GM19035 (cell line): ENCODE measurements at regions not wholly inside any gene's neighbourhood (a gene's known extent, or its start where the extent isn't known, plus 50 kb on each side); places are given as distances from the start of the nearest gene placed in this dataset.
A peak's percentile ranks its signal among the peaks of the same experiment; 100 is the strongest.

Experiments
- ATAC-seq: cut with Tn5 transposase; IDR thresholded peaks from one replicate; pipeline ENCODE4 v1.9.1; 2021; ENCODE audit not compliant: unreplicated experiment

GRCh38 chr7:85525676-85526075 lies 338.8 kb upstream of the SEMA3D start:
- ATAC-seq = no peak

GRCh38 chr7:85522070-85522469 lies 335.2 kb upstream of the SEMA3D start:
- ATAC-seq = no peak

GRCh38 chr7:85521108-85521694 lies 334.3 kb upstream of the SEMA3D start:
- ATAC-seq = no peak

- no peak for ATAC-seq
These were observed 333.3 kb upstream of the SEMA3D start for GRCh38 chr7:85520175-85520574.

- ATAC-seq = no peak
These were observed 329.8 kb upstream of the SEMA3D start for GRCh38 chr7:85516675-85517074.

DNA sequence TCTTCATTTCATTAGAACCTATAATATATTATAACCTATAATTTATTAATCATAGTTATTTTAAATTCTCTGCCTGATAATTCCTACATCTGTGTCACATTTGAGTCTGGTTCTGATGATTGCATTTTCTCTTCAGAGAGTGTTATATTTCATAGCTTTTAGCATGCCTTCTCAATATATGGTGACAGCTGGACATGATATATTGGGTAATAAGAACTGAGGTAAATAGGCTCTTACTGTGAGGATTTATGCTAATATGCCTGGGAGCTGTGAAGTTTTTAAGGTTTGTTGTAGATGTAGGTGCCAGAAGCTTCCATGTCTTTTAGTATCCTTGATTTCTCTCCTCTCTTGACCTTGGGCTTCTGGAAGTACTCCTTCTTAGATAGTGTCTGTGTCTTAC lies 325.9 kb upstream of the SEMA3D start:
- no peak for ATAC-seq

DNA sequence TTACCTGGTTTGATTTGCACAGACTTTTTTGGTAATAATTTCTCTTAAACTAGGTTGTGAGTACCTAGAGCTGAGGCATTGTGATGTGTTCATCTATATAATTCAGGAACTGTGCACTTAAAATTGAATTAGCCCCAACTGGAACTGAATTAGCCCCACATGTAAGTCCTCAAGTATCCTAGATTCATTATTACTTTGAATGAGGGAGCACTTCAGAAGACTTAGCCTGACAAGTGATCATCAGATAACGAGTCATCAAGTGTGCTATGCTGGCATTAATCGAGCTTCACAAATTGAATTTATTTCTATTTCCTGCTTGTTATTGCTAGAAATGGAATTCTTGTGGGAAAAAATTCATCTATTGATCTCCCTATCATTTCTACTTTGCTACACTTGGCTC lies 323.4 kb upstream of the SEMA3D start:
- no peak for ATAC-seq

GRCh38 chr7:85509476-85509875 lies 322.6 kb upstream of the SEMA3D start:
- ATAC-seq = no peak

DNA sequence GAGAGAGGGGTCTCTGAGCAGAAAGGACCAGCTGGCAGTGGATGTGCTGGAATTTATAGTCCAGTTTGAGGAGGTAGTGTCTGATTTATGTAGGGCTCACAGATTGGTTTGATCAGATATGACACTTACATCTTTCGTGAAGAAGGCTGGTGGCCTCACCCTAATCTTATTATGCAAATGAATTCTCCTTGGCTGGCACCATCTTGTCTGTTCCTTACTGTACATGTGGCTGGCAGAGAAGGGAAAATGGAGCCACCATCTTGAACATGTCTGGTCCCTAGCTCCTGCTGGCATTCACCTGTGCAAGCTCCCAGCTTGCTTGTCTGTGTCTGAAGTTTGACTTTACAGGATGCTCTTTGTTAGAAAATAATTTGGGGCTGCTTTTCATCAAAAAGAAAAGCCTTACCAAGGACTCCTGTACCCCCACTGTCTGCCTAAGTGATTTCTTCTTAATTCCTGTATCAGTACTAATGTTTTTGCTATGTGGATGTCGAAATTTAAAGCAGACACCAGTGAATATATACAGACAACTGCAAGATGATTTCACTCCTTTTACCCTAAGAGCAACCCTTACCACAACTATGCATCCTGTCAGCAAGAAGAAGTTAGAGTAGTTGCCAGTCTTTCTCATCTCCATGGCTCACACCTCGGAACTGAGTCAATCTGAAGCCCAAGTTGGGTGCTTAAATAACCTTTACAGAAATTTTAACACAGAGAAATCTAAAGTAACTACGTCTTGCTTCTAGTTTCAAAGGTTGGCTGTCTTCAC lies 322.0 kb upstream of the SEMA3D start:
- ATAC-seq = no peak

DNA sequence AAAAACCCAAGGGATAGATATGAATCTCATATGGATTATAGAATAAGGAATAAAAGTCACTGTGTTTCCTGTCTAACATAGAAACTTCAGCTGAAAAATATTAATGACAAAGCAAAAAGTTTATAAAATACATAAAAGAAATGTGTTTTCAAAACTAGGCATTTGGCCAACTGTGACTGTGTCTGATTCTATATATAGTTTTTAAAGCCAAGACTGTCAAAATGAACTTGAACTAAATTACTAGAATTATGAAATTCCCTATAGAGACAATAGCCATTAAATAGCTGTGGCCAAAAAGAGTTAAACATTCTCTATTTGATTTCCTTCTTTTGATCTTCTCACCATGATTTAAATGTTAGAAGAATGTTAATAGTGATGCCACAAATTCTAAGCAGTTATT lies 311.2 kb upstream of the SEMA3D start:
- ATAC-seq = no peak

- no peak for ATAC-seq
These were observed 302.6 kb upstream of the SEMA3D start for GRCh38 chr7:85489498-85489897.

DNA sequence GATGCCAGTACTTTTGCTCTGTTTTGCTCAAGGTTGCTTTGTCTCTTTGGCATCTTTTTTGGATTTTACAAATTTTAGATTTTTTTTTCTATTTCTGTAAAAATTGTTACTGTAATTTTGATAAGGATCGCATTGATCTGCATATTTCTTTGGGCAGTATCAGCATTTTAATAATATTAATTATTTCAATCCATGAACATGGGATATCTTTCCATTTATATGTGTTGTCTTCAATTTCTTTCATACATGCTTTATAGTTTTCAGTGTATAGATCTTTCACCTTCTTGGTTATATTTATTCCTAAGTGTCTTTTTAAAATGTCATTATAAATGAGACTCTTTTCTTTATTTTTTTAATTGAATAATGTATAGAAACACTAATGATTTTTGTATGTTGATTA lies 301.6 kb upstream of the SEMA3D start:
- ATAC-seq = no peak

DNA sequence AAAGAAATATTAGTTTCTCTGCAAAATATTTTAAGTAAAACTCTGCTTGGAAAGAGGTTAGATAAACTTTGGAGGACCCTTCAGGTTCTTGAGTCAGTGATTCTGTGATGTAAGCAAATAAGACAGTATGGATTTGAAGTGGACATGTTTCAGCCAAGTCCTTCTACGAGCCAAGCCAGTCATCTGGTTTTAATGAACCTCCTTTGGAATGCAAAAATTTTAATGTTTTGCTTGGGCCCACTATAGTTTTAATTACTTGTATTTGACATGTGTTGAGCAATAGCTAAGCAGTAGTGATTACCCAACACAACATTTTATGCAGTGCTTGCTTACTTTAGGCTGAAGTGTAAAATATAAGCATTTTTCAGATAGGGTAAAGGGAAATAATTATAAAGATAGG lies 296.3 kb upstream of the SEMA3D start:
- no peak for ATAC-seq

DNA sequence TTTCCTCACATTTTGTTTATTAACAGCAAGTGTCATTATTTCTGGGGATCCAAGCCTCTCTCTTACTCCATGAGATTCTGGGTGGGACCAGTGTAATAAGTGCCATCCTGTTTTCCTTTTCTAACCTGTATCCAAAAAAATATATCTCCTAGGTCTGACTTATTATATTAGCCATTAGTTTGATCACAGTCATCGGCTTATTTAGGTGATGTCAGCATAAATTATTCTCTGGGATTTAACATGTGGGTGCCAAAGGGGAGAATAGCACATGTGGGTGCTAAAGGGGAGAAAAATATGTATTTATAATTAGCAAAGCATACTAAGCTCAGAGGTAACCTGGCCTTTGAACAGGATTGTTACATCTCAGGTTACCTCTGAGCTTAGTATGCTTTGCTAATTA lies 293.8 kb upstream of the SEMA3D start:
- no peak for ATAC-seq

- no peak for ATAC-seq
These were observed 293.2 kb upstream of the SEMA3D start for GRCh38 chr7:85479918-85480643.

DNA sequence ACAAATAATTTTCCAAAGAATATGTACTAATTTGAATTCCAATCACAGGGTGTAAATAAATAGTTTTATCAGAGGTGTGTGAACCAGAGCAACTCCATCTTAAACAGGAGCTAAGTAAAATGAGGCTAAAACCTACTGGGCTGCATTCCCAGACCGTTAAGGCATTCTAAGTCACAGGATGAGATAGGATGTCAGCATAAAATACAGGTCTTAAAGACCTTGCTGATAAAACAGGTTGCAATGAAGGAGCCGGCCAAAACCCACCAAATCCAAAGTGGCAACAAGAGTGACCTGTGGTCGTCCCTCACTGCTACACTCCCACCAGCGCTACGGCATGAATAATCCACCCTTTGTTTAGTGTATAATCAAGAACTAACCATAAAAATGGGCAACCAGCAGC lies 291.7 kb upstream of the SEMA3D start:
- ATAC-seq = no peak

- ATAC-seq = no peak
These were observed 288.6 kb upstream of the SEMA3D start for GRCh38 chr7:85475476-85475875.

GRCh38 chr7:85475071-85475470 lies 288.2 kb upstream of the SEMA3D start:
- no peak for ATAC-seq

GRCh38 chr7:85474234-85474633 lies 287.4 kb upstream of the SEMA3D start:
- ATAC-seq = peak; percentile 83

- peak; percentile 45 for ATAC-seq
These were observed 284.9 kb upstream of the SEMA3D start for GRCh38 chr7:85471740-85472139.

DNA sequence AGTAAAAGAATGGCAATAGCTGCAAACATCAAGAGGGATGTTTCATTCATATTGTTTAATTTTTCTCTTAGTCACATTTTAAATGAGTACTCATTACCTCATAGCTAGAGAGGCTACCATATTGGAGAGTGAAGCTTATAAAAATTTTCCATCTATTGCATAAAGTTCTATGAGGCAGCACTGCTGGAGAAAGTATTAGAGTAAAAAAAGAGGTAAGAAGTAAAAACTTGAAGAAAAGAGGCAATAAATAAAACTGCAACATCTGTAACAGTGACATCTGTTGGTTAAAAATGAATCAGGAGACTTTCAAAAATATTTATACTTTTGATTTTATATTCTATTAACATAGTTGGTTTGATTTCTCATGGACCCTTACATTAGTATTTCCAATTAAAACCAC lies 284.5 kb upstream of the SEMA3D start:
- ATAC-seq = no peak

DNA sequence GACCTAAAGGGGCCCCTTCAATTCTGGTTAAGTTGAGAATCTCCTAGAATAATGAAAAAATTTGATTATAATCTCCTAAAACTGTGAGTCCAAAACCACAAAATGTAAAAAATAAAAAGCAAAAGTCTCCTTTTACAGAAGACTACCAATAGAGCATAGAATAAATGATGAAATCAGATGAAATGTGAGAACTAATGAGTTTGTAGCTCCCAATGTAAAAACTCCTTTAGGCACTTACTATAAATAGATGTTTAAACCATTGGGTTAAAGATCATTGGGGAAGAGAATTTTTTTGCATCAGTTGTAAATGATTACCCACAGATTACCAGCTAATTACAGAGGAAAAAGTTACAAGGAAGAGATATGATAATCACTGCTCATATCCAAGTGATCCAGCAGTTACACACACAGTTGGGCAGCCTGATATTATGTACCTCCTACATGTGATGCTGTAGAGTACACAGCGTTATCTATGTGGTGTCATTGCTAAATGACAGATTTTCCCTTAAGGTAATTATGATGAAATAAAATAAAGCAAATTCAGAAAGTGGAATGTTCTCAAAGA lies 282.7 kb upstream of the SEMA3D start:
- no peak for ATAC-seq
